ENCODE measurements at regions not wholly inside any gene's neighbourhood (a gene's known extent, or its start where the extent isn't known, plus 50 kb on each side); places are given as distances from the start of the nearest gene placed in this dataset.

DNA sequence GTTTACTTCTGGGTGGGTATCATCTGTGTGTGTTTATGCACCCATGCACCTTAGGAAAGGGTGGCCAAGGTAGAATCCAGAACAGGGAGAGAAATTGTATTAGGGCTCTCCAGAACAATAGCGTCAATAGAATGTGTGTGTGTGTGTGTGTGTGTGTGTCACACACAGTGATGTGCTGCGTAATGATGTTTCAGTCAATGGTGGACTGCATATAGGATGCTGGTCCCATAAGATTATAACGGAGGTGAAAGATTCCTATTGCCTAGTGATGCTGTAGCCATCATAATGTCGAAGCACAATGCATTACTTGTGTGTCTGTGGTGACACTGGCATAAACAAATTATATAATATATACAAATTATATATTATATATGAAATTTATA lies 69.3 kb upstream of the PRR23C start:
- TF ChIP-seq CTCF (IDR thresholded peaks at IDR 0.05) (no peak), POLR2A (IDR thresholded peaks at IDR 0.05) (no peak), EP300 (IDR thresholded peaks at IDR 0.05) (no peak), POLR2AphosphoS5 (IDR thresholded peaks at IDR 0.05) (no peak)

All from upper lobe of left lung (tissue), 4 donors.